ENCODE measurements at regions not wholly inside any gene's neighbourhood (a gene's known extent, or its start where the extent isn't known, plus 50 kb on each side); places are given as distances from the start of the nearest gene placed in this dataset.
"Not testable (repeated sequence)": the region's sequence is repeated elsewhere in the genome, so short reads cannot be mapped to it uniquely, and the experiment has no call there.

DNA sequence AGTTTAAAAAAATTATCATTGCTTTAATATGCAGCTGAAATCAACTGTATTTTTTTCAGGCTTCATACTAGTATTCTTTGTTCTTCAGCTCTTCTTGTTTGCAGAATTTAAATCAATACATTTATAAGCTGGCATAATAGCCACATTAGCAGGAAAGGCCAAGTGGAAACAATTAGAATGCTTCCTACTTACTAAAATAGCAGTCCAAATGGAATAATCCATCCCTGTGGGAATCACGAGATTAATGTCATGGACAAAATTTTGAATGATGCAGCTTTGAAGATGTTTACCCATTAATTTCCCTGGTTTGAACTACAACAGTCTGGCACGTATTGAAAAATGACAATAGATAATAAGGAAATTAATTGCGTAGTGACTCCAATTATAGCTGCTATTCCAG lies 2650.8 kb downstream of the PCDH9 start:
- Histone ChIP-seq H3K9ac (ENCODE audit: control insufficient read depth, insufficient read depth, low read length) (no peak overlapping the region), H2AFZ (ENCODE audit: control insufficient read depth, low read depth, low read length) (no peak overlapping the region), H3K36me3 (ENCODE audit: control insufficient read depth in 2 of 2, insufficient read depth in 2 of 2, low read length in 1 of 2) (no peaks in the 10 kb centered on the region), H4K20me1 (ENCODE audit: control insufficient read depth, insufficient read depth) (no peaks in the 10 kb centered on the region), H3K79me2 (ENCODE audit: control insufficient read depth, insufficient read depth, low read length) (no peaks in the 10 kb centered on the region), H3K27me3 (replicated peaks in 1 of 2; ENCODE audit: control insufficient read depth in 2 of 2, insufficient read depth in 2 of 2, low read length in 1 of 2) (no peaks in the 10 kb centered on the region), H3K9me3 (replicated peaks; ENCODE audit: control insufficient read depth, insufficient read depth, low read length) (no peaks in the 10 kb centered on the region), H3K4me3 (no peak overlapping the region), H3K27ac (ENCODE audit: control insufficient read depth, insufficient read depth) (no peak overlapping the region), H3K4me2 (ENCODE audit: control insufficient read depth, insufficient read depth) (no peak overlapping the region), H3K4me1 (ENCODE audit: control insufficient read depth, insufficient read depth, low read length) (no peaks in the 10 kb centered on the region)
- ChIA-PET CTCF (no interaction called here), SMC1A (ENCODE audit: uncharacterized antibody, unreplicated experiment) (no interaction called here), RAD21 (ENCODE audit: unreplicated experiment) (no interaction called here), POLR2A (no interaction called here)
- BruUV-seq (replicated peaks): no TSS peak
- no peak for FAIRE-seq
- no peak for TF ChIP-seq ZNF217 (IDR thresholded peaks at IDR 0.05)
- TF ChIP-seq IKZF2 (IDR thresholded peaks at IDR 0.05): no peak
- no peak for TF ChIP-seq MXI1 (IDR thresholded peaks at IDR 0.05; ENCODE audit: low read depth, low read length)
- TF ChIP-seq BCL11A (IDR thresholded peaks at IDR 0.05; ENCODE audit: low read depth, low read length): no peak
- TF ChIP-seq USF2 (IDR thresholded peaks at IDR 0.05; ENCODE audit: borderline replicate concordance, low read depth, low read length): no peak
- TF ChIP-seq SMARCA5 (IDR thresholded peaks at IDR 0.05): no peak
- in situ Hi-C loops (cut with MboI): no loop called here
- 21% methylated on average over 3 of the region's 3 CpGs for WGBS (ENCODE audit: insufficient coverage, insufficient replicate concordance, low lambda C conversion rate, missing lambda C conversion rate)
- no peak for DNase-seq (ENCODE audit: low read depth, low spot score)
- intact Hi-C loops (cut with micrococcal nuclease; ENCODE audit: unreplicated experiment): no loop called here
- no peak for ATAC-seq

GRCh38 chr13:64568748-64569147 lies 2661.4 kb downstream of the PCDH9 start:
- ChIA-PET RAD21 (ENCODE audit: unreplicated experiment) (no interaction called here), SMC1A (ENCODE audit: uncharacterized antibody, unreplicated experiment) (no interaction called here), POLR2A (no interaction called here), CTCF (no interaction called here)
- no peak overlapping the region for H3K4me2 ChIP-seq (ENCODE audit: control insufficient read depth, insufficient read depth)
- in situ Hi-C loops (cut with MboI) (no loop called here), intact Hi-C loops (cut with micrococcal nuclease; ENCODE audit: unreplicated experiment) (no loop called here)
- no peak overlapping the region for H3K9ac ChIP-seq (ENCODE audit: control insufficient read depth, insufficient read depth, low read length)
- no peak overlapping the region for H3K4me3 ChIP-seq
- FAIRE-seq: no peak
- H3K36me3 ChIP-seq (ENCODE audit: control insufficient read depth in 2 of 2, insufficient read depth in 2 of 2, low read length in 1 of 2): no peaks in the 10 kb centered on the region
- no peak overlapping the region for H2AFZ ChIP-seq (ENCODE audit: control insufficient read depth, low read depth, low read length)
- H3K79me2 ChIP-seq (ENCODE audit: control insufficient read depth, insufficient read depth, low read length): no peaks in the 10 kb centered on the region
- H3K27me3 ChIP-seq (replicated peaks in 1 of 2; ENCODE audit: control insufficient read depth in 2 of 2, insufficient read depth in 2 of 2, low read length in 1 of 2): no peaks in the 10 kb centered on the region
- no peak for DNase-seq (ENCODE audit: low read depth, low spot score)
- TF ChIP-seq POLR2AphosphoS2 (IDR thresholded peaks at IDR 0.05; ENCODE audit: low read depth, low read length) (no peak), PAX5 (IDR thresholded peaks at IDR 0.05; ENCODE audit: borderline replicate concordance, low read depth, low read length) (no peak), SUPT20H (IDR thresholded peaks at IDR 0.05; ENCODE audit: borderline replicate concordance, control insufficient read depth, low read depth, low read length) (no peak), MEF2A (IDR thresholded peaks at IDR 0.05; ENCODE audit: insufficient read depth, low read depth, low read length) (no peak), SPI1 (IDR thresholded peaks at IDR 0.05; ENCODE audit: borderline replicate concordance, insufficient read depth, low read depth, low read length) (no peak)
- H4K20me1 ChIP-seq (ENCODE audit: control insufficient read depth, insufficient read depth): no peaks in the 10 kb centered on the region
- H3K9me3 ChIP-seq (replicated peaks; ENCODE audit: control insufficient read depth, insufficient read depth, low read length): no peaks in the 10 kb centered on the region
- H3K4me1 ChIP-seq (ENCODE audit: control insufficient read depth, insufficient read depth, low read length): no peaks in the 10 kb centered on the region
- H3K27ac ChIP-seq (ENCODE audit: control insufficient read depth, insufficient read depth): no peak overlapping the region
- BruUV-seq (replicated peaks): no TSS peak
- ATAC-seq: no peak

- POLR2A ChIA-PET; H3K9ac ChIP-seq (ENCODE audit: control insufficient read depth, insufficient read depth, low read length); CTCF ChIA-PET; RAD21 ChIA-PET (ENCODE audit: unreplicated experiment); H3K4me3 ChIP-seq; H3K27ac ChIP-seq (ENCODE audit: control insufficient read depth, insufficient read depth); FAIRE-seq; H3K4me1 ChIP-seq (ENCODE audit: control insufficient read depth, insufficient read depth, low read length); in situ Hi-C loops (cut with MboI); SMC1A ChIA-PET (ENCODE audit: uncharacterized antibody, unreplicated experiment); H3K36me3 ChIP-seq (ENCODE audit: control insufficient read depth in 2 of 2, insufficient read depth in 2 of 2, low read length in 1 of 2); H3K79me2 ChIP-seq (ENCODE audit: control insufficient read depth, insufficient read depth, low read length); ATAC-seq; H3K9me3 ChIP-seq (replicated peaks; ENCODE audit: control insufficient read depth, insufficient read depth, low read length); intact Hi-C loops (cut with micrococcal nuclease; ENCODE audit: unreplicated experiment); H2AFZ ChIP-seq (ENCODE audit: control insufficient read depth, low read depth, low read length); H3K27me3 ChIP-seq (replicated peaks in 1 of 2; ENCODE audit: control insufficient read depth in 2 of 2, insufficient read depth in 2 of 2, low read length in 1 of 2); BruUV-seq (replicated peaks); H4K20me1 ChIP-seq (ENCODE audit: control insufficient read depth, insufficient read depth); DNase-seq (ENCODE audit: low read depth, low spot score); H3K4me2 ChIP-seq (ENCODE audit: control insufficient read depth, insufficient read depth): not testable (repeated sequence)
- 52% methylated on average over 10 of the region's 10 CpGs for WGBS (ENCODE audit: insufficient coverage, insufficient replicate concordance, low lambda C conversion rate, missing lambda C conversion rate)
Measured at GRCh38 chr13:64558031-64558430, 2672.1 kb downstream of the PCDH9 start.
